ENCODE measurements at regions not wholly inside any gene's neighbourhood (a gene's known extent, or its start where the extent isn't known, plus 50 kb on each side); places are given as distances from the start of the nearest gene placed in this dataset.
A peak's percentile ranks its signal among the peaks of the same experiment; 100 is the strongest.

DNA sequence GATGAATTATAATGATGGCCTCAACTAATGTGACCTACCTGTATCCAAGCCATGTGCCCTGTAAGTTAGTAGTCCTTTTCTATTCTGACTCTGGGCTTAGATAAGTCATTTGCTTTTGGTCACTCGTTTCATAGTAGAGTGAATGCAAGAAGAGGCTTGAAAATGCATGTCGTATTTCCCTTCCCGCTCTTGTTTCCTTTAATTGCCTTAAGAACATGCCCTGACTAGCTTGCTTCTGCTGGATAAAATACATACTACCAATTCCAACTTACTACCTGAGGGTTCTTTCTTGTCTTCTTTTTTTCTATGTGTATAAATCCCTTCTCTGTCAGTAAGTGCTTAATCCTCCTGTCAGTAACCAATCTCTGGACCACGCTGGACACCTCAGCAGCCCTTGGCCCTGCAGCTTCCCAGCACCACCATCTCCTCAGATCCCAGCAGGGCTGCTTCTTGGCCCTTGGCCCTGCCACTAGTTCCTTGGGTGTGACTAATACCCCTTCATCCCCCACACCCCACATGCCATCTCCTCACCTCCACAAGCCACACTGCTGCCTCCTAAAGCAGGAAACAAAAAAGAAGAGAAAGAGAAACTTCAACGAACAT, 771.7 kb downstream of the IGSF11 start:
- H3K4me3 ChIP-seq = no peak overlapping the region
- H3K9me3 ChIP-seq = peaks cover 11% of the 10 kb centered on the region
- ATAC-seq = no peak
- intact Hi-C loops (cut with DNase I, micrococcal nuclease) = loop anchor here in 1 of 2 donors (2.0 kb wide), 1 partner anchor 38 kb away; no protein-coding TSS in a partner anchor
- TF ChIP-seq, protein P1, sequence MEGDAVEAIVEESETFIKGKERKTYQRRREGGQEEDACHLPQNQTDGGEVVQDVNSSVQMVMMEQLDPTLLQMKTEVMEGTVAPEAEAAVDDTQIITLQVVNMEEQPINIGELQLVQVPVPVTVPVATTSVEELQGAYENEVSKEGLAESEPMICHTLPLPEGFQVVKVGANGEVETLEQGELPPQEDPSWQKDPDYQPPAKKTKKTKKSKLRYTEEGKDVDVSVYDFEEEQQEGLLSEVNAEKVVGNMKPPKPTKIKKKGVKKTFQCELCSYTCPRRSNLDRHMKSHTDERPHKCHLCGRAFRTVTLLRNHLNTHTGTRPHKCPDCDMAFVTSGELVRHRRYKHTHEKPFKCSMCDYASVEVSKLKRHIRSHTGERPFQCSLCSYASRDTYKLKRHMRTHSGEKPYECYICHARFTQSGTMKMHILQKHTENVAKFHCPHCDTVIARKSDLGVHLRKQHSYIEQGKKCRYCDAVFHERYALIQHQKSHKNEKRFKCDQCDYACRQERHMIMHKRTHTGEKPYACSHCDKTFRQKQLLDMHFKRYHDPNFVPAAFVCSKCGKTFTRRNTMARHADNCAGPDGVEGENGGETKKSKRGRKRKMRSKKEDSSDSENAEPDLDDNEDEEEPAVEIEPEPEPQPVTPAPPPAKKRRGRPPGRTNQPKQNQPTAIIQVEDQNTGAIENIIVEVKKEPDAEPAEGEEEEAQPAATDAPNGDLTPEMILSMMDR (IDR thresholded peaks at IDR 0.05) = no peak
- no peaks in the 10 kb centered on the region for H3K36me3 ChIP-seq (ENCODE audit: low read depth)
- DNase-seq = no peak
- no peaks in the 10 kb centered on the region for H3K4me1 ChIP-seq (ENCODE audit: low read depth)

DNA sequence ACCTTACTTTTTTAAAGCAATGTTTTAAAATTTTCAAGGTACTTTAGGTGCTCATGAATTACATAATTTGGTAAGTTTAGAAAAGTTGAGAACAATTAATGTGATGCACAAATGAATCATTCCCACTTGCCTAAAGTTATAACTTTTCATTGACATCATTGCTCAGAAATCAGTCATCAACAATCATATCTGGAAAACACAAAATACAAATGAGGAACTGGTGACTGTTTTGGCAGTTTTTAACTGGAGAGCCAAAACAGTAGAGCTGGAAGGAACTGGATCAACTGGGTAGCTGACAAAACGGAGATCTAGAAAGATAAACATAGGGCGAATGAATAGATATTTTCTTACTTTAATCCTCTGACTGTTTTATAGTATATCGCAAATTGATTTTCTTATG, 767.1 kb downstream of the IGSF11 start:
- ATAC-seq = no peak

DNA sequence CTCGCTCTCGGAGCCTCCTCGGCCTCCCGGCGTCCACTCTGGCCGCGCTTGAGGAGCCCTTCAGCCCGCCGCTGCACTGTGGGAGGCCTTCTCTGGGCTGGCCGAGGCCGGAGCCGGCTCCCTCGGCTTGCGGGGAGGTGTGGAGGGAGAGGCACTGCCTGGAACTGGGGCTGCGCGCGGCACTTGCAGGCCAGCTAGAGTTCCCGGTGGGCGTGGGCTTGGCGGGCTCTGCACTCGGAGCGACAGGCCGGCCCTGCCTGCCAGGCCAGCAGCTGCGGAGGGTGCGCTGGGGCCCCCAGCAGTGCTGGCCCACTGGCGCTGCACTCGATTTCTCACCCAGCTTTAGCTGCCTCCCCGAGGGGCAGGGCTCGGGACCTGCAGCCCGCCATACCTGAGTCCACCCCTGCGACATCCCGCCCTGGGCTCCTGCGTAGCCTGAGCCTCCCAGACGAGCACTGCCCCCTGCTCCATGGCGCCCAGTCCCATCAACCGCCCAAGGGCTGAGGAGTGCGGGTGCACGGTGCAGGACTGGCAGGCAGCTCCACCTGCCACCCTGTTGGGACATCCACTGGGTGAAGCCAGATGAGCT, 765.0 kb downstream of the IGSF11 start:
- intact Hi-C loops (cut with DNase I, micrococcal nuclease) = no loop called here
- Histone ChIP-seq H3K36me3 (ENCODE audit: low read depth) (no peaks in the 10 kb centered on the region), H3K4me3 (no peak overlapping the region), H3K4me1 (ENCODE audit: low read depth) (no peaks in the 10 kb centered on the region), H3K9me3 (peaks cover 13% of the 10 kb centered on the region)
- DNase-seq (peak in 1 of 3 donors; percentile 36), ATAC-seq (no peak)
- TF ChIP-seq, protein P1 (IDR thresholded peaks at IDR 0.05) = no peak

More for the DNA sequence above, 767.1 kb downstream of the IGSF11 start:
- Histone ChIP-seq H3K4me3 (no peak overlapping the region), H3K36me3 (ENCODE audit: low read depth) (no peaks in the 10 kb centered on the region), H3K9me3 (peaks cover 13% of the 10 kb centered on the region), H3K4me1 (ENCODE audit: low read depth) (no peaks in the 10 kb centered on the region)
- TF ChIP-seq, protein P1 (IDR thresholded peaks at IDR 0.05) = no peak
- no peak for DNase-seq
- intact Hi-C loops (cut with DNase I, micrococcal nuclease) = no loop called here

DNA sequence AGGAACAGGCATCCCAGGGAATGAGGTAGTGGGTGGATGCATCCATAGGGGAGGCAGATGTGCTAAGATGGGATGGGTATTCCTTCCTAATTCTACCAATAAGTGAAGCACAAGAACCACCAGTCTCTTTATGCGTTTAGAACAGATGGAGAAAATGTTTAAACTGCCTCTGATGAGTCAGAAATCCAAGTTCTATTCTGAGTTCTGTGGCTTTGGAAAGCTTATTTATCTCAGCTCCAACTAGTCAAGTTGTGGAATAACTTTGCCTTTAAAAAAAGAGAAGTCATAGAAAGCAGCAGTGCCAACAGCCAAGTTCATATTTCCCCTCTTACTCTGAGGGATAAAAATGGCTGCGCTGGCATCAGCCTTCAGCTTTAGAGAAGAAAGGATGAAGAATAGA, 761.7 kb downstream of the IGSF11 start:
- DNase-seq (no peak), ATAC-seq (no peak)
- no peaks in the 10 kb centered on the region for H3K36me3 ChIP-seq (ENCODE audit: low read depth)
- intact Hi-C loops (cut with DNase I, micrococcal nuclease) = no loop called here
- TF ChIP-seq, protein P1 (IDR thresholded peaks at IDR 0.05) = no peak
- no peaks in the 10 kb centered on the region for H3K4me1 ChIP-seq (ENCODE audit: low read depth)
- H3K4me3 ChIP-seq = no peak overlapping the region
- peaks cover 13% of the 10 kb centered on the region for H3K9me3 ChIP-seq

GRCh38 chr3:118277814-118278213, 756.8 kb downstream of the IGSF11 start:
- intact Hi-C loops (cut with DNase I, micrococcal nuclease) = no loop called here
- no peaks in the 10 kb centered on the region for H3K4me1 ChIP-seq (ENCODE audit: low read depth)
- ATAC-seq = no peak
- DNase-seq = no peak
- H3K9me3 ChIP-seq = no peaks in the 10 kb centered on the region
- TF ChIP-seq, protein P1 (IDR thresholded peaks at IDR 0.05) = no peak
- no peak overlapping the region for H3K4me3 ChIP-seq
- H3K36me3 ChIP-seq (ENCODE audit: low read depth) = no peaks in the 10 kb centered on the region
